Endothelial cell of umbilical vein (primary cell): ENCODE measurements at regions not wholly inside any gene's neighbourhood (a gene's known extent, or its start where the extent isn't known, plus 50 kb on each side); places are given as distances from the start of the nearest gene placed in this dataset.

Source experiments
- BruUV-seq: library from RNA; stranded (reverse); fragments of 400-500 nt; replicated peaks from 2 replicates; lab custom pipeline; 2021; lab: Mats Ljungman, UMichigan
- CTCF ChIA-PET: fragments of 300-600, 350-600 bp; sonication (Branson Sonifier 250); formaldehyde crosslinking; loops from one replicate; lab custom pipeline; 2021; ENCODE audit warnings: antibody characterized with exemption, inconsistent platforms; lab: Charles Lee
- POLR2A ChIA-PET: fragments of 300-600, 350-600 bp; sonication (Branson Sonifier 250); formaldehyde crosslinking; loops from one replicate; lab custom pipeline; 2021; ENCODE audit warnings: antibody characterized with exemption, inconsistent platforms; lab: Charles Lee
- DNase-seq: peaks from one replicate; pipeline ENCODE4 v3.0.0-alpha.2; 2011; ENCODE audit warnings: low read depth, low spot score
- FAIRE-seq: peaks from 2 replicates; lab custom pipeline; 2011; peaks lifted over from hg19 to GRCh38; lab: Jason Lieb, UNC
- H2AFZ ChIP-seq: 2 replicates; pipeline ENCODE4 v1.6.0; 2012; ENCODE audit warnings: low read depth, low read length, control low read depth, inconsistent platforms
- H3K27ac ChIP-seq: 2 replicates; pipeline ENCODE4 v1.5.1; 2011; ENCODE audit warnings: low read depth, mild to moderate bottlenecking, control low read depth, low read length, moderate library complexity; ENCODE audit not compliant: insufficient read depth
- H3K27me3 ChIP-seq, 2 experiments: 2 replicates each; pipeline versions ENCODE4 v1.6.0 to v1.6.1; 2011; ENCODE audit warnings: low read length in 2 of 2, mixed read lengths in 1 of 2; ENCODE audit not compliant: control insufficient read depth in 2 of 2, insufficient read depth in 2 of 2
- H3K36me3 ChIP-seq, 2 experiments: 2 replicates in 1 of 2; 3 replicates in 1 of 2; pipeline ENCODE4 v1.5.1; 2011; ENCODE audit warnings: low read length in 2 of 2, mild to moderate bottlenecking in 1 of 2, moderate library complexity in 1 of 2; ENCODE audit not compliant: control insufficient read depth in 2 of 2, insufficient read depth in 2 of 2; ENCODE audit errors: extremely low read depth in 1 of 2
- H3K4me1 ChIP-seq: 3 replicates; pipeline ENCODE4 v1.5.1; 2011; ENCODE audit warnings: mild to moderate bottlenecking, low read length; ENCODE audit not compliant: control insufficient read depth, insufficient read depth; ENCODE audit errors: extremely low read depth
- H3K4me2 ChIP-seq: 2 replicates; pipeline ENCODE4 v1.6.1; 2011; ENCODE audit warnings: low read length, control low read depth, mixed read lengths; ENCODE audit not compliant: insufficient read depth
- H3K4me3 ChIP-seq, 3 experiments: fragments of 200-600 bp in 1 of 3; sonication (generic), shearing (Covaris generic) in 1 of 3; replicated peaks in 1 of 3; 2 replicates each; pipeline ENCODE4 v1.5.1; 2011 to 2016; ENCODE audit warnings: control low read depth in 3 of 3, low read length in 3 of 3, mild to moderate bottlenecking in 2 of 3, inconsistent platforms in 1 of 3, low read depth in 1 of 3, moderate library complexity in 1 of 3; ENCODE audit not compliant: insufficient read depth in 1 of 3
- H3K79me2 ChIP-seq: 2 replicates; pipeline ENCODE4 v1.6.0; 2012; ENCODE audit warnings: low read length, inconsistent platforms; ENCODE audit not compliant: control insufficient read depth, insufficient read depth
- H3K9ac ChIP-seq: replicated peaks from 2 replicates; pipeline ENCODE3; 2011; ENCODE audit warnings: low read length, control low read depth; ENCODE audit not compliant: insufficient read depth; ENCODE audit errors: extremely low read depth
- H3K9me1 ChIP-seq: replicated peaks from 3 replicates; pipeline ENCODE4 v1.6.0; 2011; ENCODE audit warnings: mild to moderate bottlenecking, low read length; ENCODE audit not compliant: control insufficient read depth, insufficient read depth; ENCODE audit errors: extremely low read depth
- H3K9me3 ChIP-seq: replicated peaks from 2 replicates; pipeline ENCODE4 v1.5.1; 2012; ENCODE audit warnings: low read length, inconsistent platforms; ENCODE audit not compliant: control insufficient read depth, insufficient read depth
- H4K20me1 ChIP-seq: replicated peaks from 2 replicates; pipeline ENCODE3; 2011; ENCODE audit warnings: mild to moderate bottlenecking, low read length; ENCODE audit not compliant: control insufficient read depth, insufficient read depth; ENCODE audit errors: extremely low read depth
- CTCF ChIP-seq, 2 donors: IDR thresholded peaks; 1 replicate in 1 of 2; 2 replicates in 1 of 2; pipeline ENCODE4 v1.5.1; 2011; ENCODE audit warnings: low read length in 2 of 2, mild to moderate bottlenecking in 2 of 2, moderate library complexity in 2 of 2, control low read depth in 1 of 2, inconsistent platforms in 1 of 2, low read depth in 1 of 2; ENCODE audit not compliant: insufficient read depth in 1 of 2; ENCODE audit errors: extremely low read depth in 1 of 2
- EZH2 ChIP-seq: IDR thresholded peaks from 2 replicates; pipeline ENCODE4 v1.6.1; 2012; ENCODE audit warnings: borderline replicate concordance, low read depth, mild to moderate bottlenecking, moderate library complexity, low read length, inconsistent platforms; ENCODE audit not compliant: severe bottlenecking
- FOS ChIP-seq: IDR thresholded peaks from 2 replicates; pipeline ENCODE4 v1.6.1; 2011; ENCODE audit warnings: mild to moderate bottlenecking, low read length, moderate library complexity, borderline replicate concordance; ENCODE audit not compliant: insufficient read depth
- GATA2 ChIP-seq: IDR thresholded peaks from 2 replicates; pipeline ENCODE4 v1.7.0; 2011; ENCODE audit warnings: low read depth, mild to moderate bottlenecking, moderate library complexity, mixed read lengths, low read length; ENCODE audit not compliant: insufficient read length, insufficient read depth
- JUN ChIP-seq: IDR thresholded peaks from 2 replicates; pipeline ENCODE4 v1.6.1; 2011; ENCODE audit warnings: borderline replicate concordance, low read depth; ENCODE audit not compliant: insufficient read length, insufficient read depth
- MAX ChIP-seq: IDR thresholded peaks from 2 replicates; pipeline ENCODE4 v1.6.1; 2011; ENCODE audit not compliant: insufficient read depth, insufficient read length
- MYC ChIP-seq: IDR thresholded peaks from one replicate; pipeline ENCODE4 v1.6.1; 2011; ENCODE audit warnings: mild to moderate bottlenecking, low read depth, low read length
- POLR2A ChIP-seq: IDR thresholded peaks from 2 replicates; pipeline ENCODE4 v1.6.1; 2012; ENCODE audit warnings: low read depth, mild to moderate bottlenecking, control low read depth, low read length
- POLR2AphosphoS5 ChIP-seq: IDR thresholded peaks from 2 replicates; pipeline ENCODE4 v1.6.1; 2012; ENCODE audit warnings: low read depth, mild to moderate bottlenecking, control low read depth, low read length, moderate library complexity; ENCODE audit not compliant: insufficient read depth
- dilution Hi-C: fragments of 300-500 bp; cut with MboI; formaldehyde crosslinking; loops from one replicate; pipeline ENCODE4 v1.15.0; 2019; ENCODE audit warnings: low sequenced_read_pairs; ENCODE audit not compliant: extremely low pct_ligation_motif_present
- intact Hi-C: fragments of 100-400 bp; cut with micrococcal nuclease; formaldehyde crosslinking; loops from one replicate; pipeline ENCODE4 v1.10.0; 2022

DNA sequence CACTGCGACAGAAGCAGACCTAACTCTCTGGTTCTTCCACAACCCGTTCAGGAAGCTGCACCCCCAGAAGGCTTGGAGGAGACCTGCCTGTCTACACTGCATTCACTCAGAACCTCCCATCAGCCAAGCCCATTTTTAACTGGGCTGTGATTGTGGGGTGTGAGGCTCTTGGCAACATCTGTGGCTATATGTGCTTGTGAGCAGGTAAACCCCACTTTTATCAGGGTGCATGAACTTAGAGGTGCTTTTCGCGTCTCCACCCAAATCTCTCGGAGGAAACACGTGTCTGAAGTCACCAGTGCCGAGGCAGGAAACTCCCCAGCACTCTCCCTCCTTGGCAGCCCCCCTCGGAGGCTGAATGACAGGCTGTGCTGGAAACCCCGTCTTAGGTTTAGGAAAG is 158.2 kb upstream of the SALL3 start:
- Histone ChIP-seq H2AFZ (no peak overlapping the region), H3K27ac (no peak overlapping the region), H3K9ac (no peak overlapping the region), H4K20me1 (no peaks in the 10 kb centered on the region), H3K4me2 (no peak overlapping the region), H3K79me2 (no peaks in the 10 kb centered on the region), H3K27me3 (no peaks in the 10 kb centered on the region), H3K9me3 (peaks cover 6% of the 10 kb centered on the region), H3K36me3 (no peaks in the 10 kb centered on the region), H3K4me3 (no peak overlapping the region), H3K4me1 (no peaks in the 10 kb centered on the region), H3K9me1 (no peaks in the 10 kb centered on the region)
- ChIA-PET POLR2A (no interaction called here), CTCF (no interaction called here)
- TF ChIP-seq JUN (no peak), CTCF (IDR thresholded peaks at IDR 0.05; ENCODE audit: extremely low read depth in 1 of 2, insufficient read depth in 1 of 2, low read depth in 1 of 2, low read length in 2 of 2) (no peak), MAX (no peak), POLR2AphosphoS5 (no peak), FOS (no peak), GATA2 (no peak), MYC (no peak), POLR2A (no peak), EZH2 (no peak)
- intact Hi-C loops (no loop called here), dilution Hi-C loops (no loop called here)
- DNase-seq = no peak
- BruUV-seq = no TSS peak
- FAIRE-seq = no peak
